CD4-positive, alpha-beta T cell (primary cell): ENCODE measurements at regions not wholly inside any gene's neighbourhood (a gene's known extent, or its start where the extent isn't known, plus 50 kb on each side); places are given as distances from the start of the nearest gene placed in this dataset.

Experiments used
- ATAC-seq: fragments of 200-7000 bp; cut with Tn5 transposase; one replicate; pipeline ENCODE4 v1.10.0; 2022; ENCODE audit warnings: mild to moderate bottlenecking; ENCODE audit not compliant: poor library complexity
- CTCF ChIA-PET: fragments of 350-600 bp; sonication (Branson Sonifier 250); formaldehyde crosslinking; loops from one replicate; lab custom pipeline; 2021; ENCODE audit warnings: antibody characterized with exemption, inconsistent platforms; lab: Charles Lee
- POLR2A ChIA-PET: fragments of 350-600 bp; sonication (Branson Sonifier 250); formaldehyde crosslinking; loops from one replicate; lab custom pipeline; 2021; ENCODE audit warnings: antibody characterized with exemption, inconsistent platforms; lab: Charles Lee
- DNase-seq, 14 experiments: peaks; one replicate each; pipeline ENCODE4 v3.0.0-alpha.2; 2013 to 2020; ENCODE audit warnings: mixed read lengths in 2 of 14
- H3K27ac ChIP-seq, 2 donors: one replicate each; pipeline versions ENCODE4 v1.5.1 to v1.7.0; 2013; ENCODE audit warnings: low read length in 2 of 2, low read depth in 1 of 2, mild to moderate bottlenecking in 1 of 2
- H3K27me3 ChIP-seq, 2 experiments: 1 replicate in 1 of 2; 2 replicates in 1 of 2; pipeline versions ENCODE4 v1.6.1 to v1.7.0; 2013; ENCODE audit warnings: low read length in 2 of 2, control low read depth in 1 of 2, mild to moderate bottlenecking in 1 of 2, moderate library complexity in 1 of 2; ENCODE audit not compliant: insufficient read depth in 2 of 2, control insufficient read depth in 1 of 2
- H3K36me3 ChIP-seq: one replicate; pipeline ENCODE4 v1.6.1; 2013; ENCODE audit warnings: low read length, control low read depth; ENCODE audit not compliant: insufficient read depth
- H3K4me1 ChIP-seq: one replicate; pipeline ENCODE4 v1.6.1; 2013; ENCODE audit warnings: low read length, control low read depth; ENCODE audit not compliant: insufficient read depth
- H3K4me3 ChIP-seq: one replicate; pipeline ENCODE4 v1.5.1; 2013; ENCODE audit warnings: mild to moderate bottlenecking, low read length, moderate library complexity
- H3K9me3 ChIP-seq, 2 experiments: 1 replicate in 1 of 2; 2 replicates in 1 of 2; pipeline versions ENCODE4 v1.6.1 to v1.7.0; 2013; ENCODE audit warnings: low read length in 2 of 2, mild to moderate bottlenecking in 2 of 2, control low read depth in 1 of 2, moderate library complexity in 1 of 2; ENCODE audit not compliant: control insufficient read depth in 1 of 2, insufficient read depth in 1 of 2
- H3K27ac Mint-ChIP-seq: one replicate; pipeline ENCODE4 v1.8.0; 2020; ENCODE audit warnings: mixed read lengths
- H3K27me3 Mint-ChIP-seq: one replicate; pipeline ENCODE4 v1.8.0; 2021; ENCODE audit warnings: mixed read lengths
- H3K36me3 Mint-ChIP-seq: one replicate; pipeline ENCODE4 v1.8.0; 2021; ENCODE audit warnings: low read depth, mixed read lengths
- H3K4me1 Mint-ChIP-seq: one replicate; pipeline ENCODE4 v1.8.0; 2021; ENCODE audit warnings: low read depth, mixed read lengths
- H3K4me3 Mint-ChIP-seq: one replicate; pipeline ENCODE4 v1.8.0; 2020; ENCODE audit warnings: mild to moderate bottlenecking, mixed read lengths
- H3K9me3 Mint-ChIP-seq: one replicate; pipeline ENCODE4 v1.8.0; 2020; ENCODE audit warnings: mixed read lengths
- CTCF ChIP-seq: fragments of 200-600 bp; IDR thresholded peaks from one replicate; pipeline ENCODE4 v1.8.0; 2022; ENCODE audit warnings: antibody characterized with exemption, mild to moderate bottlenecking
- intact Hi-C, 2 experiments: fragments of 100-400 bp; cut with DNase I in 1 of 2; cut with micrococcal nuclease in 1 of 2; formaldehyde crosslinking; loops; one replicate each; pipeline versions ENCODE4 v1.15.1 to v1.9.0; 2023 to 2025; cut with DNase I, micrococcal nuclease

GRCh38 chr9:108787690-108788048 is 68.1 kb downstream of the ACTL7B start:
- no peak for TF ChIP-seq CTCF
- Mint-ChIP-seq H3K4me3 (no peak overlapping the region), H3K4me1 (peaks cover 5% of the 10 kb centered on the region)

GRCh38 chr9:108786901-108787689 is 68.7 kb downstream of the ACTL7B start:
- no peak for ATAC-seq
- Histone ChIP-seq H3K27ac (no peak overlapping the region), H3K9me3 (no peaks in the 10 kb centered on the region), H3K27me3 (no peaks in the 10 kb centered on the region), H3K4me1 (no peaks in the 10 kb centered on the region), H3K36me3 (no peaks in the 10 kb centered on the region), H3K4me3 (no peak overlapping the region)
- POLR2A ChIA-PET, result no interaction called here
- H3K27ac Mint-ChIP-seq, result no peak overlapping the region
- H3K36me3 Mint-ChIP-seq, result no peaks in the 10 kb centered on the region
- TF ChIP-seq CTCF, result no peak
- H3K4me1 Mint-ChIP-seq, result peaks cover 5% of the 10 kb centered on the region
- CTCF ChIA-PET, result no interaction called here
- no peaks in the 10 kb centered on the region for H3K9me3 Mint-ChIP-seq
- H3K4me3 Mint-ChIP-seq, result no peak overlapping the region
- no peaks in the 10 kb centered on the region for H3K27me3 Mint-ChIP-seq
- intact Hi-C loops, result no loop called here
- DNase-seq, result no peak

More at GRCh38 chr9:108787690-108788048, 68.1 kb downstream of the ACTL7B start:
- no peaks in the 10 kb centered on the region for H3K27me3 Mint-ChIP-seq
- no peaks in the 10 kb centered on the region for H3K36me3 Mint-ChIP-seq
- no peak overlapping the region for H3K4me3 ChIP-seq
- H3K4me1 ChIP-seq, result no peaks in the 10 kb centered on the region
- H3K27me3 ChIP-seq, result no peaks in the 10 kb centered on the region
- CTCF ChIA-PET, result no interaction called here
- POLR2A ChIA-PET, result no interaction called here
- no peak overlapping the region for H3K27ac ChIP-seq
- H3K27ac Mint-ChIP-seq, result no peak overlapping the region
- ATAC-seq (no peak), DNase-seq (no peak)
- no peaks in the 10 kb centered on the region for H3K9me3 Mint-ChIP-seq
- intact Hi-C loops, result no loop called here
- H3K36me3 ChIP-seq, result no peaks in the 10 kb centered on the region
- H3K9me3 ChIP-seq, result peaks cover 0 to 2% of the 10 kb centered on the region in 2 experiments

- Mint-ChIP-seq H3K27me3 (no peaks in the 10 kb centered on the region), H3K4me1 (peaks cover 5% of the 10 kb centered on the region), H3K27ac (no peak overlapping the region), H3K36me3 (no peaks in the 10 kb centered on the region), H3K9me3 (no peaks in the 10 kb centered on the region), H3K4me3 (no peak overlapping the region)
- H3K4me1 ChIP-seq, result no peaks in the 10 kb centered on the region
- H3K27me3 ChIP-seq, result no peaks in the 10 kb centered on the region
- ATAC-seq (no peak), DNase-seq (no peak)
- TF ChIP-seq CTCF, result no peak
- no peaks in the 10 kb centered on the region for H3K36me3 ChIP-seq
- H3K9me3 ChIP-seq, result no peaks in the 10 kb centered on the region
- no peak overlapping the region for H3K27ac ChIP-seq
- CTCF ChIA-PET, result no interaction called here
- no peak overlapping the region for H3K4me3 ChIP-seq
- intact Hi-C loops, result no loop called here
- POLR2A ChIA-PET, result no interaction called here
Observed at GRCh38 chr9:108786322-108786721, 69.5 kb downstream of the ACTL7B start.
